GM20431 (cell line): ENCODE measurements at regions not wholly inside any gene's neighbourhood (a gene's known extent, or its start where the extent isn't known, plus 50 kb on each side); places are given as distances from the start of the nearest gene placed in this dataset.

Experiments used
- in situ Hi-C: fragments of 300-500 bp; cut with MseI, MboI; formaldehyde crosslinking; loops from one replicate; pipeline ENCODE4 v1.15.0; 2020; ENCODE audit warnings: low sequenced_read_pairs; ENCODE audit not compliant: unreplicated experiment

DNA sequence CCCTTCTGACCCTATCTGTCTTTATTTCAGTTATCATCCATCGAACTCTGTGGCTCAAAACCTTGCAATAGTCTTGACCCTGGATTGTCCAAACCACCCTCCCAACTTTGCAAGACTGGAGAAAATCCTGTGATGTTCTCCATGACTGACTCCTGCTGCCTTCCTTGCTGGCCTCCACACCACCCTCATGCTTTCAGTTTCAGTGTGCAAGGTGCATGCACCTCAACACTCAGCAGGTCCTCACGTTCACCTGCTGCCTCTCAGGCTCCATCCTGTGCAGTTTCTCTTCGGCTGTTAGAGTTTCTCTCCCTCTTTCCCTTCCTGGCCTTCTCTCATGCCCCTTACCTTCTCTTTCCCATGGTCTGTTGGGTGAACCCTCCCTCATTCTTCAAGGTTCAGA lies 59.4 kb upstream of the ASIC2 start:
- in situ Hi-C loops: no loop called here

DNA sequence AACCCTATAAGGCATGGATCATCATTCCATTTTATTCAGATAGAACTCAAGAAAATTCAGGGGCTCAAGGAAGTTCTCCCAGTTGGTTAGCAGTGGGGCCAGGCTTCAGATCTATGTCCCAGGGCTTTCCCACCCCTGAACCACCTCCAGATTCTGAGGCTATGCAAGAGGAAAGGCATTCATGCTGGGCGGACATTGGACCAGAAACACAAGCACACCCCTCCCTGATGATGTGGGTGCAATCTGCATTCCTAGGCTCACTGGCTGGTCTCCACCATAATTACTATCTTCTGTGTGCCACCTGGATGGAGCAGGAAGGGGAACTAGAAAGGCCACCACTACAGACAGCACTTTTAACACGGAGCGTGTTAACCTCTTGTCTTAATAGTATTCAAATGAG lies 63.2 kb upstream of the ASIC2 start:
- in situ Hi-C loops: no loop called here

DNA sequence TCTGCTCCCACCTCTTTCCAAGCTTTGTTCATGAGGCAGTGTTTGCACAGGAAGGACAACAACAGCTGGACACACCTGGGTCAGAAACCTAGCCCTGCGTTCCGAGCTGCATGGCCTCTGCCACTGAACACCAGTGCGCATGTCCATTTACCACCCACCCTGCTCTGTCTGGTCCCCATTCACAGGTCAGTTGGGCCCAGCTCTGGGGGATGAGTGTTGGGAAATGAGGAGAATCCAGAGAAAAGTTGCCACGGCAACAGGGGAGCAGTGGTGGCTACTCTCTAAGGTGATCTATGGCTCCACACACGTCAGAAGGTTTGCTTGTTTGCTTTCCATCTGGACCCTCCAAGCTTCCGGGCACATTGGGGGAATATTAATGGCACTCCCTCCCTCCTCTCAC lies 70.4 kb upstream of the ASIC2 start:
- in situ Hi-C loops: no loop called here

DNA sequence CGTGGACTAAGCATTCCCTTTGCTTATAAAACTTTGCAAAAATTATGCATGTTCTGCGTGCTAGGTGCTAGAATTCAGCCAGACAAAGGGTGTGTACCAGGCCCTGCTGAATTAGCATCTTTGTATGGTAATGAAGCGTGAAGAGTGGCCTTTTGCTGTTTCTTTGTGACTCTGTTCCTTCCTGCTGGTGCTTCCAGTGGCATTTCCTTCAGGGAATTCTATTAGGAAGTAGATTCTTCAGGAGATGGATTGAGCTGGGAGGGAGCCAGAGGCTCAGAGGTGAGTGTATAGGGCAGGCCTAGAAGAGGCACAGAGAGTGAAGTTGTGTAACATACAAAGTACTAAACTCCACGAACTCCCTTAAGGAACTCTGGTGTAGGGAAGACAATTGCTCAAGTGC lies 73.9 kb upstream of the ASIC2 start:
- in situ Hi-C loops: no loop called here

DNA sequence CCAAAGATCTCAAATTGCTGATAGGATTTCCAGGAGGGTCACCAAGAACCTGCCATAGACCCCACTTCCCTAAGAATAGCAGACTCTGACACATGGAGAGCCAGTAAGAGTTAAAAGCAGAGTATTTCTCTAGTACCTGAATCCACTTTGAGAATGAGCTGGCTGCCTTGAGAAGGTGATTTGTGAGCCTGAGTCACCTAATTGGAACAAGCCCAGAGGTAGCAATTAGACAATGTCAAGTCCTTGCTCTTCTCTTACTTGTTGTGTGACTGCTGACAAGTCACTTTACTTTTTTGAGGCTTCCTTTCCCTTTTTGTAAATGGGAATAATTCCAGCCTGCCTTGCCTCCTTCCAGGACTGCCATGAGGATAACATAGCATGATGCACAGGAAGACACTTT lies 76.1 kb upstream of the ASIC2 start:
- in situ Hi-C loops: no loop called here

DNA sequence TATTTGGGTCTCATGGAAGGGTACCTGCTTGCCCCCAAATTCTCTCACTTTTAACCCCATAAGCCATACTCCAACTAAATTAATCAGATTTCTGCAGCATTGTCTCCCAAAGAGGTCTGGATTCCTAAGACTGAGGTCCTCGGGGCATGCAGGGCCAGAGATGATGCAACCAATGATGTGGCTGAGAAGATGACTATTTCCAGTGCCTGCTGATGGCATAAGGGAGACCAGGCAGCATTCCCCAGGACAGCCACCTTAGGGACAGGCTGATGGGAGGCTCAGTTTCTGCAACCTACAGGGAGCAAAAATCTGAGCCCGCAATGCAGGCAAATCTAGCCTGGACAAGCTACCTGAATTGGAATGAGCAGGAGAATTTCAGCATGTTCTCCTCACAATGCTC lies 76.8 kb upstream of the ASIC2 start:
- in situ Hi-C loops: no loop called here

DNA sequence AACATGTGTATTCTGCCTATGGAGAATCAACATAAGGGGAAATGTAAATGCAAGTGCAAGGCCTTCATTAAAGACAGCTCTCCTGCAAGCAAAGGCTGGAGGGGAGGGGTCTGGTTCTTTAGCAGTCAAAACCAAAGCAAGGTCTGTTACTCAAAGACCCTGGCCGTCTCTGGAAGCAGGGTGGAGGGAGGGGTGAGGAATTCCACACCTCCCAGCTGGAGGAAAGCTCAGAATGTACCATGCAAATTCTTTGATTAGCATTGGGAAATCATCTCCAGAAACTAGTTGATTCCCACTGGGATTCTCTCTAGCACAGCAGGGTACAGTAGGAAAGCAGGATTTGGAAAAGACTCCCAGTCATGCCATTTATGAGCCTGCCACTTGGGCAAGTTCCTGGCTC lies 77.3 kb upstream of the ASIC2 start:
- in situ Hi-C loops: no loop called here

DNA sequence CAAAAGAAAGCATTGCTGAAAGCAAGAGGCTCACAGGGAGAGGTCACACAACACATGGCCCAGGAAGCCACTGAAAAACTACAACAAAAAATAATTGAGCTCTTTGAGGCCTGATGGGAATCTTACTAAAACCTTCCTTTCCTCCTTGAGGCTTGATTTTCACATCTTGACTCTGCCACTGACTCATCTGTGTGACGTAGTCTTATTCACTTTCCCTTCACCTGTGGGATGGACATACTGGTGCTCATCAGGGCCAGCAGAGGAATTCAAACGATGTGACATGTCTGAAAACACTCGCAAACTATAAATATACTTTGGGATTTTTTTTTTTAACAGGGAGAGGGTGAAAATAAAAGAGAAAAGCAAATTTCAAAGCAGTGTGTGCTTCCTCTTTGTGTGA lies 78.3 kb upstream of the ASIC2 start:
- in situ Hi-C loops: no loop called here

DNA sequence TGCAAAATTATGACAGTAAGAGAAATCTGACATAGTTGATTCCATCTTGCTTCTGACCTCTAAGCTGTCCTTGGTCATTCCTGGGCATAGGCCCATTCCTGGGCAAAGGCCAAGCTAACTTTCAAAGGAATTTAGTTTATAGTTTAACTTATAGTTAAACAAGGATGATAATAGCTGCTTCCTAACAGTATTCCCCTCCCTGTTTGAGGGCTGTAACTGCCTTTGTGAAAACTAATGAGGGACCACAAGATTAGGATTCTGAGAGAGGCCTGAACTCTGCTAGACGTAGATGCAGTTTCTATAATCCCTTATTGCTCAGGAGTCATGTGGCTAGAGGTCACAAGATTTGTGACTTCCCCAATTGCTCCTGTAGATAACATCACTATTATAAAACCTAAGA lies 80.2 kb upstream of the ASIC2 start:
- in situ Hi-C loops: no loop called here

DNA sequence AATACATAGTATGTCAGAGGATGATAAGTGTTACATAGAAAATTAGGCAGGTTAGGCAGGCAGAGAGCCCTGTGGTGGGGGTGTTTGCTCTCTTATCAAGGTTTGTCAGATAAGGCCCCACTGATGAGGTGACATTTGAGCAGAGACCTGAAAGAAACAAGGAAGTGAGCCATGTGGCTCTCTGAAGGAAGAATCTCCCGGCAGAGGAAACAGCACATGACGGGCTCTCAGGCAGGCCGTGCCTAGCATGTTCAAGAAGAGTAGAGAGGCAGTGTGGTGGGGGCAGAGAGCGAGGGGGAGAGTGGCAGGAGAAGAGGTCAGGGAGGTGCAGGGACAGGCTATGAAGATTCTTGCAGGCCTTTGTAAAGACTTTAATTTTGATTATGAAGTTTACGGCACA lies 82.0 kb upstream of the ASIC2 start:
- in situ Hi-C loops: no loop called here

DNA sequence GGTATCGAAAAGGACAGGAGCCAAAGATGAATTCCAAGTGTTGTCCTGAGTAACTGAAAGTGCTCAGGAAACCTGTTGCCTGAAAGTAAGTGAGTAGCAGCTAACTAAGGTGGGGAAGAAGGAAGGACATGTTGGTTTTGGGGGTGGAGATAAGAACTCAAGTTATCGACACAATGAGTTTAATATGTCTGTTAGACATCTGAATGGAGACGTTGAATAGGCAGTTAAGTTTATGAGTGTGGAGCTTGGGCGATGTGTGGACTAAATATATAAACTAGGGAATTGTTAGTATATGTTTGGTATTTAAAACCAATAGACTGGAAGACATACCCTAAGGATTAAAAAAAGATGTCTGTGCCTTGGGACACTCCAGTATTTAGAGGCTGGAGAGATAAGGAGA lies 82.7 kb upstream of the ASIC2 start:
- in situ Hi-C loops: no loop called here

DNA sequence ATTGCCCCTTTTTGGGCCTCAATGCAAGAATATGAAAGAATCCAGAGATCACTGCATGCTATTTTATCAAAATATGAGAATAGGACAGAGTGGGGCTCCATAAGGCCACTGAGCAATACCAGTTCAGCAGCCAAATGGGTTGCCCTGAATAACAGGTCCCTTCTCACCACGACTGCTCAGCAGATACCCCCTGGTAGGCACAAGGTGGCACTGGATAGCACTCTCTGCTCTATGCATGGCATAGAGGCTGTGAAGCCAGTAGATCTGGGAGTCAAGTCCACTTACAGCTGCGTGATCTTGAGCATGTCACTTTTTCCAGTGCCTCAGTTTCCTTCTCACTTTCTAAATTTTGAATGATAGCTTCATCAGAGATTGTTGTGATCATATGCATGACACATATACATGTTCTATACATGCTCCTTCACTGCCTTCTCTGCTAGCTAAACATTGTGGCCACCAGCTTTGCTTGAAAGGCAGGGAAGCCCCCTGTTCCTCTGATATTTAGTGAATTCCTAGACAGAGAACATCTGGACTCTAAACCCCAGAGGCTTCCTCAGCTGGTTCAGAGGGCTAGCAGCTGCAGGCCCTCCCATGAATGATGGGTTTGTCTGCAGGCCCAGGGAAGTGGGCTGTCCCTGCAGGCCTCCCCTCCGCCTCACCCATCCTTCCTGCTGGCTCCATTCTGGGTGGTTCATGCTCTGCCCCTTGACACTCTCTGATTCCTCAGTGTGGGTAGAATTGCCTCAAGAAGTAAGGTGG lies 84.9 kb upstream of the ASIC2 start:
- in situ Hi-C loops: no loop called here

DNA sequence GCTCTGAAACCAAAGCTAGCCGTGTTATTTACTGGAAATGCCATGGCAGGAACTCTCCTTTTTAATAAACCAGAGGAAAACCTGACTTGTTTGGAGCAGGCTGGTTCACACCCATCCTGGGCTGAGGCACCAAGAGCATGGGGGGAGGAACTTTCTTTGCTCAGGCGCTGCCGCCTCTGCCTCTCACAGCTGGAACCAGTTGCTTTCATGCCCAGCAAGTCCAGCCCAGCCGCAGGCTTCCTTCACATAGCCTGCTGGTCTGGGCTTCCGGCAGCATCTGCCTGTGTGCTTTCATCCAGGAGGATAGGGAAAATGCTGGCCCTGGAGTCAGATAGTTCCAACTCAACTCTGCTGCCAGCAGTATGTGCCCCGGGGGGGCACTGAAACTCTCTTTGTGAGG lies 88.1 kb upstream of the ASIC2 start:
- in situ Hi-C loops: no loop called here

DNA sequence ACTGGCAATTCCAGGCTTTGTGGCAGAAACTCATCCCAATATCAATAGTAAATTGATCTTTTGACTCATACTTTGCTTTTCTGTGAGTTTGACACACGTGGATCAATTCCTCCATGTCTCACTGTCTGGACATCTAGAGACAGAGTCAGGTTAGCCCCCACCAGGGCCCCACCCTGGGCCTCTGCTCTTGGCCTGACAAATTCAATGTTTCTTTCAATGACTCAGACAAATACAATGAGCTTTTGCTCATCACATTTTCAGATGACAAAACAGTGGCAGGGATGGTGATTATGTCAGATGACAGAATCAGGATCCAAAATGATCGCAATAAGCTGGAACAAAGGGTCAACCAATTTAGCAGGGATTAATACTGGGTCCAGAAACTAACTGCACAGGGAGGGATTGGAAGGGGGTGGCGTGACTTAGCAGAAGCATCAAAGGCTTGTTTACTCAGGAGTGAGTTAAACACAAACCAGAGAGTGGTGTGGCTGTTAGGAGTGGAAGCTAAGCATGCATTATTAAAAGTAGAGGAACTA lies 90.5 kb upstream of the ASIC2 start:
- in situ Hi-C loops: no loop called here

DNA sequence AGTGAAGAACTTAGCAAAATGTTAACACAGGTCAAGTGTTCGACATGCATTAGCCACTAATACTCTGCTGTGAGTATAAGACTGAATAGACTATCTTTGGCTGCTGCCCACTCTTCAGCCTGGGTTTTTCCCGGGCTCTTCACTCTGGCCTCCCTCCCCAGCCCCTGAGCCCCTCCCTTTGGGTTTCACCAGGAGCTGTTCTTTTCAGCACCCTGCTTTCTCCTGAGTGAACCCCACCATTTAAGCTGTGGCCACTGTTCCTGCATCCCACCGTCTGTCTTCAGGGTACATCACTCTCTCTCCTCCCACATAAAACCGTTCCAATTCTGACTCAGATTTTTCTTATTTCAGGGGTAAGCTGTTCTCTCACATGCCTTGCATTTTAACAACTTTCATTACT lies 92.0 kb upstream of the ASIC2 start:
- in situ Hi-C loops: no loop called here

DNA sequence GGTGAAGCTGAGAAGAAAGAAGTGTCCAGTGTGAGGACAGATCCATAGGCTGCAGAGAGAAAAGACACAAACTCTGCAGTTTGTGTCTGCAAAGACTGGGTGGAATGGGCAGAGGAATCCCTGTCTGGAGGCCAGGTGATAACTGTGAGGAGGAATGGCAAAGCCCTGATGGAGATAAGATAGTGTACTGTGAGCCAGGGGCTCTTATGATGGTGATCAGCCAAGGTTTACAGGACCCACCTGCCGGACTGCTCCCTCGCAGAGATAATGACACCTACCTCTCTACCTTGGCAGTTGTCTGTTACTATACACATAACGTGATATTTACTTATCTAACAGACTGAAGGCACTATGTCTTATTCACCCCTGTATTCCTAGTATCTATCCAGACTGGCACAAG lies 92.6 kb upstream of the ASIC2 start:
- in situ Hi-C loops: no loop called here

DNA sequence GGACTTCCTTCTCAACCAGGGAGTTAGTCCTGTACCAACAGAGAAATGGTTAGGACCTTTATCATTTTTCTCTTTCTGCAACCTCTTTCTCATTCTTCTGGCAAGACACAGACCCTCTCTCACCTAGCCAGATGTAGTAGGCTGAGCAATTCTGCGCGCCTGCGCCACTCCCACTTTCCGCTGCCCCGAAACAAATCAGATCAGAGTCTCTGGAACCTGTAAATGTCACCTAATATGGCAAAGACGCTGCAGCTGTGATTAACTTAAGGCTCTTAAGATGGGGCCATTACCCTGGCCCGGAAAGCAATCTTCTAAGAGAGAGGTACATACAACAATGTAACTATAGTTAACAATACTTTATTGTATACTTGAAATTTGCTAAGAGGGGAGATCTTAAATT lies 94.3 kb upstream of the ASIC2 start:
- in situ Hi-C loops: no loop called here

DNA sequence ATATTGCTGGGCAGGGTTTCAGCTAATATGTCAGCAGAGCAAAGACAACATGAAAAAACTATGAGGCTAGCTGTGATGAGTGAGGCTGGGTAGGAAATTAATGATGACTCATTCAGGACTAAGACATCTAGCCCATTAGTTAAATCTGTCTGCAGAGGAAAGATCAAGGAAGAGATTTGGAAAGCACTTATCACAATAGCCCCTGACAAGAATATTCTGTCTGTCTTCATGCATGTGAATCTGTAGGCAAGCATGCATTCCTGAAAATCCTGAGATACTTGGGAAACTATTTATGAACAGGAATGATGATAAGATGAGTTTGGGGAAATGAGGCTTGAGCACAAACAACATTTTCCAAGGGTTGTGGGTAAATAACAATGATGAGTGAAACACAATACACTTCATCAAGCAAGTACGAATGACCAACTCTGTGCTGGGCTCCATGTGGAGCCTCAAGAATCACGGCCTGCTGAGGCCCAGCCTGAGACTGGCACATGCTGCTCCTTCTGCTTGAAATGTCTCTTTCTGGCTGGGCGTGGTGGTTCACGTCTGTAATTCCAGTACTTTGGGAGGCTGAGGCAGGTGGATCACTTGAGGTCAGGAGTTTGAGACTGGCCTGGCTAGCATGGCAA lies 96.5 kb upstream of the ASIC2 start:
- in situ Hi-C loops: no loop called here

DNA sequence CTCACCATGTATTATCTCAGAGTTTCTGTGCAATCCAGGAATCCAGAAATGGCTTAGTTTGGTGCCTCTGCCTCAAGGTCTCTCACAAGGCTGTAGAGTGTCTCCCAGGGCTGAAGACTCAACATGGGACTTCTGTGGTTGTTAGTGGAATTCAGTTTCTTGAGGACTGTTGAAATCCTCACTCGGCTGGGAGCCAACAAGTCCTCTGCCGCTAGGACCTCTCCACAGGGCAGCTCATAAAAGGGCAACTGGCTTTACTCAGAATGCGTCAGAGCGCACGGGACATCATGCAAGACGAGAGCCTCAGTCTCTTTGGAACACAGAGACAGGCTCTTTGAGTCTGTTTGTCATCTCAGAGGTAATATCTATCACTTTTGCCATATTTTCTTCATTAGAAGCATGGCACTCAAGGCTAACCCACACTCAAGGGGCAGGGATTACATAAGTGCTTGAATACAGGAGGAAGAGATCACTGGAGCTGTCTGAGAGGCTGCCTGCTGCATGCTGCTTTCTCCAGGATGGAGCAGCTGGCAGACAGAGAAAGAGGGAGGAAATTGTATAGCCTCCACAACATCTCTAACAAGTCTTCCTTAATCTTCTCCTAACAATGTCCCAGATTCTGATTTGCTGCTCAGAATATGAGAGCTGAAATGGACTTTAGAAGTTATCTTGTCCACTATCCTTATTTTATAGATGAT lies 97.5 kb upstream of the ASIC2 start:
- in situ Hi-C loops: no loop called here

DNA sequence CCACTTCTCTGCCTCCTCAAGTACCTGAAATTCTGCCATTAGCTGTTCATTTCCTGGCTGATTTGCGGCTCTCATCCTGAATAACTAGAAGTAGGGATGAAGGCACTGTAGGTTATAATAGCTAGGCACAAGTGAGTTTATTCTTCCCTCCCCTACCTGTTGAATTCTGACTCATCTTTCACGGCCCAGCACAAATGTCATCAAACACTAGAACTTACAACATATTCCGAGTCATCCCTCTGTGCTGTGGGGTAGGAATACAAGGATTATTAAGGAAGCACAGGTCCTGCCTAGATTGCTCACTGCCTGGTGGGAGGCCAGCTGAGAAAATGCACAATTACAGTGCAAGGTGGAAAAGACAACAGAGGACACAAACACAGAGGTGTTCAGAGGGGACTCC lies 103.7 kb upstream of the ASIC2 start:
- in situ Hi-C loops: no loop called here

DNA sequence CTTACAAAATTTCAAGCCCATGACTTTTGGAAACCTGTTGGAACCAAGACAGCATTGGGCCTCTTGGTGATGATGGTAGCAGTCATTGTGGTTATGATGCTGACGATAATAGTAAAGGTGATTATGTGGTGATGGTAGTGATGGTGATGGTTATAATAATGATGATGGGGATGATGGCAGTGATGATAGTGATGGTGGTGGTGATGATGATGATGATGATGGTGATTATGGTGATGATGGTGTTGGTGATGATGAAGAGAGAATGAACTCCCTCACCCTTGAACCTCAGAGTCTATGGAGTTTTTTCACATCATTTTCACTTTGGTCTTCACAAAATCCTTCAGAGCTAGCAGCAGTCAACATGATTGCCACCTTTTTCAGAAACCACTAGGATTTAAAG lies 105.3 kb upstream of the ASIC2 start:
- in situ Hi-C loops: no loop called here
